HG03108 (cell line): ENCODE measurements at regions not wholly inside any gene's neighbourhood (a gene's known extent, or its start where the extent isn't known, plus 50 kb on each side); places are given as distances from the start of the nearest gene placed in this dataset.
"Not testable (repeated sequence)": the region's sequence is repeated elsewhere in the genome, so short reads cannot be mapped to it uniquely, and the experiment has no call there.

Experiments used
- ATAC-seq: cut with Tn5 transposase; IDR thresholded peaks from one replicate; pipeline ENCODE4 v1.9.1; 2021; ENCODE audit warnings: moderate library complexity; ENCODE audit not compliant: unreplicated experiment

DNA sequence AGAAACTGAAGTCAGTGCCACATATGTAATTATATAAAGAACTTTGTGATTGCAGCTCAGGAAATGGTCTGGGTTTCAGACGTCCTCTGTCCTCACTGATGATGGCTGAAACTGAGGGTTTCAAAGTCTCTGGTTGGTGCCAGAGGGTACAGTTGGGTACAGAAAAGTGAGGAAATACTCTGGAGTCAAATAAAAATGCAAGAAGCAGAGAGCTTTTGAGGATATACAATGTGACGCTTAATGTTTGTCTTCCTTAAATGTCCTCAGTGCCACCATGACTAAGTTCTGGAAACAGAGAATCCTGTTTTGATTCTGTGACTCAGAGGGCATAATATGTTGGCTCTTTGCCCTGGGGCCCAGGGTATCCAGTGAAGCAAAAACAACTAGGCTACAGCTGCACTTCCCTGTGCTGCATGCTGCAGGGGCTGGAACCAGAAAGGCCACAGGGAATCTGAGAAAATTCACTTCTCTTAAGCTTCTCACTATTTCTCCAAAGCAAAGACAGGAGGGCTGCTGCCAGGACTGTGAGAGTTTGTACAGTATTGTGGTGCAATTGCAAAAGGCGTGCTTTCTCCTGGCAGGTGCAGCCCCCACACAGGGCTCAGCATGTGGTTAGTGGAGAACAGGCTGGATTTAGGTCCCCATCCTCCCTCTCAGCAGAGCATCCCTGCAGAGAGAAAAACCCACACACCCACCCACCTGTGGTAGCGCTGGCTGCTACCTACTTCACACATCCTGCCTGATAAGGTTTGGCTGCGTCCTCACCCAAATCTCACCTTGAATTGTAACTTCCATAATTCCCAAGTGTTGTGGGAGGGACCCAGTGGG is 169.5 kb upstream of the SVIL start:
- ATAC-seq: no peak

DNA sequence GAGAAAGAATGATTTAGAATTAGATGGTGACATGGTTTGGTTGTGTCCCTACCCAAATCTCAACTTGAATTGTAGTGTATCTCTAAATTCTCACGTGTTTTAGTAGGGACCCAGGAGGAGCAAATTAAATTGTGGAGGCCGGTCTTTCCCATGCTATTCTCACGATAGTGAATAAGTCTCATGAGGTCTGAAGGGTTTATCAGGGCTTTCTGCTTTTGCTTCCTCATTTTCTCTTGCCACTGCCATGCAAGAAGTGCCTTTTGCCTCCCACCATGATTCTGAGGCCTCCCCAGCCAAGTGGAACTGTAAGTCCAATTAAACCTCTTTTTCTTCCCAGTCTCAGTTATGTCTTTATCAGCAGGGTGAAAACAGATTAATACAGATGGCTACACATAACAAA is 167.4 kb upstream of the SVIL start:
- ATAC-seq: no peak

GRCh38 chr10:29798921-29799690 is 164.3 kb upstream of the SVIL start:
- no peak for ATAC-seq

DNA sequence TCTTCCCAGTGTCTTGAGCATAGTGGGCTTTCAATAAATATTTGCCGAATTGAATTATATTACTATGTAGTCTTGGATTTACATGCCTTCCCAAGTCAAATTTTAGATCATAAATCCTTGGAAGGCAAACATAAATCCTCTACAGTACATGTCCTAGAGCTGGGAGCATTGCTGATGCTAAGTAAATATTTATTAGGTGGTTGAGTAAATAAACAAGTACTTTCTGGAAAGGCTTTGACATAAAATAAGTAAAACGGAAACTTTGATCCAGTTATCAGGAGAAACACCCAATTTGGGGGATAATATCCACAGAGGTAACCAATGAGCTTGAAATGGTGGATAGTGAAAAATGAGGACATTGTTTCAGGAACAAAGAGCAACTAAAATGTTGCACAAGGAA is 162.8 kb upstream of the SVIL start:
- ATAC-seq: no peak

DNA sequence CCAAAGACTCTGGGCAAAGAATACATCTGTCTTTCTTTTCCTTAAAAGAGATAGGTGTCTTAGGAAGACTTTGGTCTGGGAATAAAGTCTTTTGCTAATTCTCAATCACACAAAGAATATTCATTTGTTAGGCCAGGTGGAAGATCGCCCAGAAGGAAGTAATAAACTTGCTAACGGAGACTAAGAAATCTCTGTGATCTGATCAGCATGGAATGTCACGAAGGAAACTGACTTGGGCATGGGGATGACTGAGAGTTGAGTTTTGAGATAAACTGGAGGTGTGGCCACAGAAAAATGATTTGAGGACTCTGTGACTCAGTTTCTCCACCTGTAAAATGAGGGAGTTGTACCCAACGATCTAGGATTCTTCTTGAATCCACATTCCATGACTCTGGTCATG is 161.1 kb upstream of the SVIL start:
- no peak for ATAC-seq

GRCh38 chr10:29794776-29795611 is 160.2 kb upstream of the SVIL start:
- no peak for ATAC-seq

GRCh38 chr10:29791773-29792172 is 157.0 kb upstream of the SVIL start:
- ATAC-seq: no peak

DNA sequence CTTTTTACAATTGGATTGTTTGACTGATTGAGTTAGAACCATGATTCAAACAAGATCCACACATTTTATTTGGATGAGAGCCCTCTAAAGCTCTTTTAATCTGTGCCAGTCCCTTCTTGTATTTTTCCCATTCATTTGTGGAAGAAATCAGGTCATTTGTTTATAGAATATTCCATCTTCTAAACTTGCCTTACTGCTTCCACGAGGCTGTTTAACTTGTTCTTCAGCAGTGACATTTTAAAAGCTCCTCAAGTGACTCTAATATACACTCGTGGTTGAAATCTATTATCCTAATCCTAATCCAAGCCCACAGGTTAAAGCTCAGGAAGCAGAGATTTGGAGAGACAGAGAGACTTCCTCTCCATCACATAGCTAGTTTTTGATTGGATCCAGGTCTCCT is 155.4 kb upstream of the SVIL start:
- ATAC-seq: no peak

- ATAC-seq: no peak
These were observed 153.3 kb upstream of the SVIL start for GRCh38 chr10:29788113-29788512.

DNA sequence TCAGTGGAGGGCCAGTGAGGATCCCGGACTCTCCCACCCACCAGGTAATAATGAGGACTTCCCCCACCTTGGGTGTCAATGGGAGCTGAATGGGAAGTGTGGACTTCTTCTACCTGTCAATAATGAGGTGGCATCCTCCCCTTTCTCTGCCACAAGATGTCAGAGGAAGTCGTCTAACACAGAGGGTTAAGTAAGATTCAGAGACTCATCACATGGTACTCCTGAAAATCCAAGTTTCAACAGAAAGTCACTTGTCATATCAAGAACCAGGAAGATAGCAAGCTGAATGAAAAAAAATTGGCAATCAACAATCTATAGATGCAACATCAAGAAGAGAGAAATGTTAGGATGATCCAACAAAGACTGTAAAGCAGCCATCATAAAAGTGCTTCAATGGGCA is 150.9 kb upstream of the SVIL start:
- no peak for ATAC-seq

GRCh38 chr10:29784175-29784773 is 149.5 kb upstream of the SVIL start:
- no peak for ATAC-seq

DNA sequence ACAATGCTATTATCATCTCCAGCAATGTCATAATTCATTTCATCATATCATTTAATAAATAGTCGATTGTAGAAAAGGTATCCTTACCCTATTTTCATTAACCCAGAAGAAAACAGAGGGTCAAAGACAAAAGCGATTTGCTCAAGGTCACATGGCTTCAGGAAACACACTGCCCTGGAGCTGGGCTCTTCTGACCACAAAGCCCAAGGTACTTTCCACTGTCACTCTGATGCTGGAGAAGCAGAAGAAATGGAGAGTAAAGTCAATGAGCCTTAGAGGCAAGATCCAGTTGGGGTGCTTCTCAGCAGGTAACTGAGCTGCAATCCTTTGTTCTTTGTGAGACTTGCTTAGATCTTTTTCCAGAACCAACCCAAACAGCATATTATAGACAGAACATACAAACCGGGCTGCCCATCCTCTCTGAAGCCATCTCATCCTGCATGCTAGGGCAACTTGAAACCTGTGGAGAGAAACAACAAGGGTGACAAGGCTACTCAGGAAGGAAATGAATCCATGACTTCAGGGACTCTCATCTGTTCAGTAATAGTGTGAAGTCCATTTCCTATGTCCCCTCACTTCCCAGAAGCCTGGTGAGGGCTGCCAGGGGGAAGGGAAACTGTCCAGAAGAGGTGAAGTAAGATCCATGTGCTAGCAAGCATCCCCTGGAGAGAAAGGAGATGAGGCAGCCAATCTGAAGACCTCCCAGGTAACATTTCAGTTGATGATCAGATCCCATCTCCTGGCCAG is 148.6 kb upstream of the SVIL start:
- no peak for ATAC-seq

GRCh38 chr10:29780639-29781038 is 145.9 kb upstream of the SVIL start:
- ATAC-seq: no peak

- ATAC-seq: no peak
These were observed 145.3 kb upstream of the SVIL start for GRCh38 chr10:29780096-29780495.

GRCh38 chr10:29776246-29776645 is 141.5 kb upstream of the SVIL start:
- no peak for ATAC-seq

DNA sequence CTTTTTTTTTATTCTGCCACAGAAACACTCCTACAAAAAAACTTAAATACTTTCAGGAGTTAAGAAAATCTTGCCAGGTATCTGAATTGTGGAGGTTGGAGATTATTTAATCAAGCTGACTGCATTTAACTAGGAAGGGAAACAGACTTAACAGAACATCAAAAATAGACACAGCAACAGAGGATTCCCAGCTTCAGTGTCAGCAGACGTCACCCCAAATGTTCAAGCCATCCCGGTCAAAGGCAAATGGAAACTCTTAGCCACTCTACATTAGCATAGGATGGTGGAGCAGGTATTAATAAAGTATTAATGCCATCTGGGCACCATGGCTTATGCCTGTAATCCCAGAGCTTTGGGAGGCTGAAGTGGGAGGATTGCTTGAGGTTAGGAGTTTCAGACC is 139.7 kb upstream of the SVIL start:
- no peak for ATAC-seq

DNA sequence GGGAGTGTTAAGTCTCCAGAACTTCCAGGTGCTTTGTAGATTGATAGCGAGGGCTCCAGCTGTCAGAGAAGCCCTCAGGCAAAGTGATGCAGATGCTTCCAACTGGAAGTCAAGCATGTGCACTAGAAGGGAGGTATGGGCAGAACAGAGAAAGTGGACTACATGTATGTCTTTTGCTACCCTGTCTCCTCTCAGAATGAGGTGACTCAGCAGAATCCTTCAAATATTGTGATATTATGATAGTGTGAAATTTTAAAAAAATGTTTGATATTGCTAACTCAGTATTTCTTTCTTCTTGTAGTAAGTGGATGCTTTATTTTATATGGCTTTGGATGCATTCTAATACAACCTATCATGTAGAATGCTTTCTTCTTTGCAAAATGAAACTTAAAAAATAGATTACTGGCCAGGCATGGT is 138.9 kb upstream of the SVIL start:
- ATAC-seq: no peak

GRCh38 chr10:29772403-29772802 is 137.6 kb upstream of the SVIL start:
- no peak for ATAC-seq

DNA sequence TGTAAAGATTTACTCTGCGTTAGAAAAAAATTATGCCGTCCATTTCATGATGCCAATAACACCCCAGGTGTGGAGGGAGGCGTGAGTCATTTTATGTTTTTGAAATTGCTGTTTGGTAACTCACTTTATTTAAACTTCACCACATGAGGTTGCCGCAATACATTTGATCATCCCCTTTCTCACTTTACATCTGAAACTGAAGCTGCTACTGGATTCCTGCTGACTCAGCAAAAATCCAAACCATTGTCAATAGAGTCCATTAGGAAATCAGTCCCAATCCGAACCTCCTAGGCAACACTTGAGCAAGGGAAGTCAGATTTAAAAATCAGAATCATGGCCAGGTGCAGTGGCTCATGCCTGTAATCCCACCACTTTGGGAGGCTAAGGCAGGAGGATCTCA is 136.6 kb upstream of the SVIL start:
- no peak for ATAC-seq

- not testable (repeated sequence) for ATAC-seq
These were observed 134.5 kb upstream of the SVIL start for GRCh38 chr10:29769277-29769676.
